Psoas muscle (tissue), 7 donors: ENCODE measurements at regions not wholly inside any gene's neighbourhood (a gene's known extent, or its start where the extent isn't known, plus 50 kb on each side); places are given as distances from the start of the nearest gene placed in this dataset.

ENCODE experiments used
- ATAC-seq, 4 donors: fragments of 200-7000 bp; cut with Tn5 transposase; one replicate each; pipeline ENCODE4 v1.9.1; 2020; ENCODE audit warnings: moderate library complexity in 3 of 4, mild to moderate bottlenecking in 2 of 4
- DNase-seq, 2 donors: peaks; one replicate each; pipeline ENCODE4 v3.0.0-alpha.2; 2020
- H3K27ac ChIP-seq: fragments of 200-600 bp; one replicate; pipeline ENCODE4 v1.8.0; 2022
- H3K27me3 ChIP-seq, 3 donors: fragments of 200-600 bp in 1 of 3; one replicate each; pipeline versions ENCODE4 v1.6.1 to v1.8.0; 2013 to 2022; ENCODE audit warnings: low read length in 2 of 3, mild to moderate bottlenecking in 2 of 3, moderate library complexity in 1 of 3; ENCODE audit not compliant: insufficient read depth in 3 of 3
- H3K36me3 ChIP-seq, 2 donors: fragments of 200-600 bp in 1 of 2; one replicate each; pipeline versions ENCODE4 v1.6.1 to v1.8.0; 2013 to 2022; ENCODE audit warnings: low read depth in 1 of 2, mild to moderate bottlenecking in 1 of 2, moderate library complexity in 1 of 2; ENCODE audit not compliant: insufficient read depth in 1 of 2
- H3K4me1 ChIP-seq: fragments of 200-600 bp; one replicate; pipeline ENCODE4 v1.8.0; 2022
- H3K4me3 ChIP-seq: fragments of 200-600 bp; one replicate; pipeline ENCODE4 v1.8.0; 2022; ENCODE audit warnings: mild to moderate bottlenecking
- H3K9me3 ChIP-seq: fragments of 200-600 bp; one replicate; pipeline ENCODE4 v1.8.0; 2022
- WGBS, 3 donors: extraction: QIAGEN DNeasy Blood & Tissue Kit; methylation state at CpG; one replicate each; pipeline versions ENCODE4 v1.1.6 to v1.1.7; 2013; 5-methylcytosine and 5-hydroxymethylcytosine counted together
- intact Hi-C, 2 donors: fragments of 100-400 bp; cut with DNase I; formaldehyde crosslinking; loops; one replicate each; pipeline versions ENCODE4 v1.11.0 to v1.14.2; 2022
- TF ChIP-seq, protein P1 (sequence below): fragments of 200-600 bp; IDR thresholded peaks from one replicate; pipeline ENCODE4 v1.8.0; 2022; ENCODE audit warnings: antibody characterized with exemption
- donor health status: healthy with polysubstance abuse.
- donor health status: DM: no; HTN: no; CAD: no; lungs with moderate emphysema.
- donor health status: Bipolar disorder and iron deficiency.
- donor health status: healthy.
- donor health status: DM: yes; HTN: yes; CAD: no.
- donor health status: DM: no; HTN: no; CAD: no.
- donor health status: DM: yes; HTN: yes; CAD: no.

DNA sequence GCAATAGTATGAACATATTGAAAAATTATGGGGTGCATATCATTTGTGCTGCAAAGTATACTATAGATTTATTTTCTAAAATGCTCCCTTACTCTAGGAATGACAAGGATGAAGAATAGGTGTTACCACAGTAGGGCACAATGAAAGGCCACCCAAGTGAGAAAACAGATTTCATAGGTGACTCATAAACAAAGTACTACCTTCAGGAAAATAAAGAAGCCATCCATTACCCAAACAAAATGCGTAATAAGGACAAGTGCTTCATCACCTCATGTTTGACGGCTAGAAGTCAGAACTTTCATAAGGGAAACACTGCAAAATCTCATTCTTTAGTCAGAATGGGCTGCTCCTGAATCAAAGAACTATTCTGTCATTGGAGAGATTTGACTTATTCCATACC is 116.6 kb downstream of the MFSD1 start:
- H3K9me3 ChIP-seq = no peaks in the 10 kb centered on the region
- no peak for DNase-seq
- 94 to 95% (median 94%) methylated on average over 2 of the region's 2 CpGs for WGBS, 3 donors
- H3K4me1 ChIP-seq = no peaks in the 10 kb centered on the region
- no peak for ATAC-seq
- H3K27ac ChIP-seq = no peak overlapping the region
- intact Hi-C loops = loop anchor here (5.0 to 10.0 kb wide), 3 partner anchors 336 to 499 kb away; no protein-coding TSS in a partner anchor
- no peaks in the 10 kb centered on the region for H3K27me3 ChIP-seq
- H3K36me3 ChIP-seq = no peaks in the 10 kb centered on the region
- TF ChIP-seq, protein P1, sequence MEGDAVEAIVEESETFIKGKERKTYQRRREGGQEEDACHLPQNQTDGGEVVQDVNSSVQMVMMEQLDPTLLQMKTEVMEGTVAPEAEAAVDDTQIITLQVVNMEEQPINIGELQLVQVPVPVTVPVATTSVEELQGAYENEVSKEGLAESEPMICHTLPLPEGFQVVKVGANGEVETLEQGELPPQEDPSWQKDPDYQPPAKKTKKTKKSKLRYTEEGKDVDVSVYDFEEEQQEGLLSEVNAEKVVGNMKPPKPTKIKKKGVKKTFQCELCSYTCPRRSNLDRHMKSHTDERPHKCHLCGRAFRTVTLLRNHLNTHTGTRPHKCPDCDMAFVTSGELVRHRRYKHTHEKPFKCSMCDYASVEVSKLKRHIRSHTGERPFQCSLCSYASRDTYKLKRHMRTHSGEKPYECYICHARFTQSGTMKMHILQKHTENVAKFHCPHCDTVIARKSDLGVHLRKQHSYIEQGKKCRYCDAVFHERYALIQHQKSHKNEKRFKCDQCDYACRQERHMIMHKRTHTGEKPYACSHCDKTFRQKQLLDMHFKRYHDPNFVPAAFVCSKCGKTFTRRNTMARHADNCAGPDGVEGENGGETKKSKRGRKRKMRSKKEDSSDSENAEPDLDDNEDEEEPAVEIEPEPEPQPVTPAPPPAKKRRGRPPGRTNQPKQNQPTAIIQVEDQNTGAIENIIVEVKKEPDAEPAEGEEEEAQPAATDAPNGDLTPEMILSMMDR = no peak
- H3K4me3 ChIP-seq = no peak overlapping the region

DNA sequence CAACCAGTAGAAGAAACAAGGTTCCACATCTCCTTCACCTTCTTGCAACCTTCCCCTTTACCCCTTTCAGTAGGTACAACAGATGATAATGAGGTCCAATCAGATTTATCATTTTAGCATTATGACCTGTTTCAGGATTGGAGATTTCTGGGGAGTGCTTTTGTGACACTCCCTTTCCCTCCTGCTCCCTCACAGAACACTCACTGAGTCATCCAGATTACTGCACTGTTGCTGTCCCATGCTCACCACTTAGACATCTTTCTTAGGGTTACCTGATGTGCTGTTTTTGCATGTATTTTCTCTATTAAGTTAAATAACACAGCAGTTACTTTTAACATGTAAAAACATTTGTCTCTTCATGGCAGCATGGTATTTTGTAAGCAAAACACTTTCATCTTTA is 118.5 kb downstream of the MFSD1 start:
- Histone ChIP-seq H3K4me1 (no peaks in the 10 kb centered on the region), H3K27me3 (no peaks in the 10 kb centered on the region), H3K4me3 (no peak overlapping the region), H3K36me3 (no peaks in the 10 kb centered on the region), H3K27ac (no peak overlapping the region), H3K9me3 (no peaks in the 10 kb centered on the region)
- intact Hi-C loops = no loop called here
- TF ChIP-seq, protein P1 = no peak
- DNase-seq = no peak
- no peak for ATAC-seq

DNA sequence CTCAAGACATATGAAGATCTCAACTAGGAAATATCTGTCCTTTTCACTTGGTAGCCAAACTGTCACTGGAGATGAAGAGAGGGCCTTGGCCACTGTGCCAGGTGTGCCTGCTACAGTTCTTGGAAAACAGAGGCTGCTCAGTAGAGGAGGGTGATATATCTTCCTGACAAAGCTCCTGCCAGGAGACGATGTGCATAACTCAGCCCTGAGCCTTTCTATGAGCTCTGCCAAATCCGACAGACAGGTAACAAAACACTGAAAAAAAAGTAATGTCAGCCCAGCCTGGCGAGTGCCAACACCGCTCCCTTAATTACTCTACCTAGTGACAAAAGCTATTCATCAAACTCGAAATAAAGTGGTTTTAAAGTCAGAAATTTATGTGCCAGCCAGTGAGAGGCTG is 123.2 kb downstream of the MFSD1 start:
- intact Hi-C loops = no loop called here
- TF ChIP-seq, protein P1 = no peak
- DNase-seq = no peak
- Histone ChIP-seq H3K27ac (no peak overlapping the region), H3K36me3 (no peaks in the 10 kb centered on the region), H3K4me3 (no peak overlapping the region), H3K9me3 (no peaks in the 10 kb centered on the region), H3K4me1 (no peaks in the 10 kb centered on the region), H3K27me3 (no peaks in the 10 kb centered on the region)
- 43 to 65% (median 44%) methylated on average over 5 of the region's 5 CpGs for WGBS, 3 donors
- no peak for ATAC-seq

DNA sequence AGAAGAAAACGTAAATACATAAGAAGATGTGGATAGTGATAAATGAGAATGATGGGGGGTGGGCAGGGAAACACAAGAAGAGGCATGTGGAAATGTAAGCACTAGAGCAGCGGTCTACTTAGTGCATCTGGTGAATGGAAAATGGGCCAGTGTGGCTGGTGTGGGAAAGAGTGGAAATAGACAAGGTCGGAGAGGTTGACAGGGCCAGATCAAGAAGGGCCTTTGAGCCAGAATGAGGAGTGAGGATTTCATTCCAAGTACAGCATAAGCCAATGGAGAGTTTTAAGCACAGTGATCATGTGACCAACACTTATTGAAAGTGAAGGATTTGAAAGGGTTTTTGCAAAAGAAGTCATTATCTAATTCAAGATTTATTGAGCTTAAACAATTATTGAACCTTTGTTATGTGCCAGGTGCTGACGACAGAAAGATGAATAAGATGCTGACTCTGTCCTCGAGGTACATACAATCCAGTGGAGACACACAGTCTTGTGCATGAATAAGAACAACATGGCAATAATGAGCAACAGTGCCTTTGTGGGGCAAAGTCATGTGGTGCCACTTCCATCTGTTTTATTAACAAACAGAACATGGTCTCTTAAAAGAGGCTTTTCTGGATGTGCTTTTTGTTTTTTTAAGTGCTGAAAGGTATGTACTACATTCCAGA is 124.1 kb downstream of the MFSD1 start:
- Histone ChIP-seq H3K4me1 (no peaks in the 10 kb centered on the region), H3K4me3 (no peak overlapping the region), H3K27me3 (no peaks in the 10 kb centered on the region), H3K9me3 (no peaks in the 10 kb centered on the region), H3K27ac (no peak overlapping the region), H3K36me3 (no peaks in the 10 kb centered on the region)
- DNase-seq = no peak
- TF ChIP-seq, protein P1 = no peak
- intact Hi-C loops = no loop called here
- WGBS, 3 donors = 75 to 78% (median 77%) methylated on average over 5 of the region's 5 CpGs
- ATAC-seq = no peak

DNA sequence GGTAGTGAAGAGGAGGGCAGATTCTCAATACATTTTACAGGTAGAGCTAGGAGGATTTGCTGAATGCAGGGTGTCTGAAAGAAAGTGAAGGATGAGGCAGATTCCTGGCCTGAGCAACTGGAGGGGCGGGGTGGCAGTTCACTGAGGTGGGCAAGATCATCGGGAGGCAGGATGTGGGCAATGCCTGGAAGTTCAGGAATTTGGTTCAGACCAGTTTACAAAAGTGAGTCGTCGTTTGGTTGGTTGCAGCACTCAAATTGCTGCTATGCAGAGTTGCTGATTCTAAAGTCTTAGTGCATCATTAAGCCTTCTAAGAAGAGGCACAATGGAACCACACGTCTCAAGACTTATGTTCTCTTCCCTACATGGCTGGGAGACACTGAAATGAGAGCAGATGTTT is 134.0 kb downstream of the MFSD1 start:
- H3K36me3 ChIP-seq = no peaks in the 10 kb centered on the region
- no peaks in the 10 kb centered on the region for H3K4me1 ChIP-seq
- H3K27me3 ChIP-seq = no peaks in the 10 kb centered on the region
- DNase-seq (no peak), ATAC-seq (no peak)
- 70 to 81% (median 79%) methylated on average over 5 of the region's 5 CpGs for WGBS, 3 donors
- H3K4me3 ChIP-seq = no peak overlapping the region
- H3K9me3 ChIP-seq = peaks cover 18% of the 10 kb centered on the region
- no peak overlapping the region for H3K27ac ChIP-seq
- TF ChIP-seq, protein P1 = no peak
- intact Hi-C loops = no loop called here
